Esophagus muscularis mucosa (tissue), 3 donors: ENCODE measurements at regions not wholly inside any gene's neighbourhood (a gene's known extent, or its start where the extent isn't known, plus 50 kb on each side); places are given as distances from the start of the nearest gene placed in this dataset.

Experiments
- CTCF ChIP-seq, 3 experiments: fragments of 200-600 bp in 2 of 3; fragments of 450-650 bp in 1 of 3; sonication (generic) in 2 of 3; IDR thresholded peaks; one replicate each; pipeline ENCODE4 v1.5.1; 2017 to 2019; ENCODE audit warnings: antibody characterized with exemption in 3 of 3, mild to moderate bottlenecking in 2 of 3, moderate library complexity in 1 of 3
- POLR2A ChIP-seq: fragments of 450-650 bp; IDR thresholded peaks from one replicate; pipeline ENCODE4 v1.6.1; 2017; ENCODE audit warnings: antibody characterized with exemption, moderate library complexity, mild to moderate bottlenecking, low read depth

DNA sequence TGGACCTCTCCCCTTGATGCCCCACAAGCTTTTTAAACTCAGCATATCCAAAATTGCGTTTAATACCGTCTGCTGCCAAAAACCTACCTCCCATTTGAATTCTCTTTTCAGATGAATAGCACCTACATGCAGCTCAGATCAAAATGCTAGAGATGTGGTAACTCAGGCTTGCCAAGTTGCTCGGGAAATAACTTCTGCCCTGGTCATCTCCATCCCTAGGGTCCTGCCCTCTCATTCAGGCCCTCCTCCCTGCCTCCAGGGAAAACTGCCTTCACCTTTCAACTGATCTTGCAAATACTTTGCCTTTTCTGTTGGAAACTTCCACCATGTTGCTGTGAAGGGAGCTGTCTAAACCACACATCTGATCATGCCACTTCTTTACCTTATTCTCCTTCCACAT, 114.1 kb downstream of the SPRY1 start:
- TF ChIP-seq CTCF (IDR thresholded peaks at IDR 0.05) (no peak), POLR2A (no peak)
